ENCODE measurements at regions not wholly inside any gene's neighbourhood (a gene's known extent, or its start where the extent isn't known, plus 50 kb on each side); places are given as distances from the start of the nearest gene placed in this dataset.
"Not testable (repeated sequence)": the region's sequence is repeated elsewhere in the genome, so short reads cannot be mapped to it uniquely, and the experiment has no call there.

- TF ChIP-seq POLR2A (IDR thresholded peaks at IDR 0.05; ENCODE audit: low read length); GATA1 (IDR thresholded peaks at IDR 0.05; ENCODE audit: low read depth, low read length): not testable (repeated sequence)
Observed at GRCh38 chr9:92203887-92204286, 88.7 kb upstream of the SPTLC1 start.

Measured in erythroblast (primary cell).